Stimulated activated naive CD8-positive, alpha-beta T cell treated with anti-CD3 and anti-CD28 coated beads, Interleukin-15, Interleukin-2, amounts not matched to agents 100 U/mL and 50 U/mL, for 24 hours (primary cell): ENCODE measurements at regions not wholly inside any gene's neighbourhood (a gene's known extent, or its start where the extent isn't known, plus 50 kb on each side); places are given as distances from the start of the nearest gene placed in this dataset.
"Not testable (repeated sequence)": the region's sequence is repeated elsewhere in the genome, so short reads cannot be mapped to it uniquely, and the experiment has no call there.

Source experiments
- ATAC-seq: fragments of 150-1000 bp; cut with Tn5 transposase; one replicate; pipeline ENCODE4 v1.10.0; 2021
- DNase-seq: peaks from one replicate; pipeline ENCODE4 v3.0.0; 2021

DNA sequence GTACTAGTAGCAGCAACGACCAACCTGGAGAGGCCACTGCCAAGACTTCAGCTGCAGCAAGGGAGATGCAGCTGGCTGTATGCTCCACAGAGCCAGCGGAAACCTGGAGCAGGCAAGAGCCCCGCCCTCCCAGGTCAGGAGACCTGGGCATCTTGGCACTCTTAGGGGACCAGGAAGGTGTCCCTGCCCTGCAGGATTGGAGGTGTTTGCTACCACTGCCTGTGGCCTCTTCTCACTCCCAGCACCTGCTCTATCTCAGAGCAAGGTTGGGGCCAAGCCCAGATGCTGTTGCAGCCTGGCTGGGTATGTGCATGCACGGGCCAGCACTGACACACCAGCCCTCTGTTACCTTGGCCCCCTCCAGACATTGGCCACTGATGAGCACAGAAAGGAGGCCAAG, 1512.8 kb downstream of the REEP3 start:
- DNase-seq (no peak), ATAC-seq (no peak)

DNA sequence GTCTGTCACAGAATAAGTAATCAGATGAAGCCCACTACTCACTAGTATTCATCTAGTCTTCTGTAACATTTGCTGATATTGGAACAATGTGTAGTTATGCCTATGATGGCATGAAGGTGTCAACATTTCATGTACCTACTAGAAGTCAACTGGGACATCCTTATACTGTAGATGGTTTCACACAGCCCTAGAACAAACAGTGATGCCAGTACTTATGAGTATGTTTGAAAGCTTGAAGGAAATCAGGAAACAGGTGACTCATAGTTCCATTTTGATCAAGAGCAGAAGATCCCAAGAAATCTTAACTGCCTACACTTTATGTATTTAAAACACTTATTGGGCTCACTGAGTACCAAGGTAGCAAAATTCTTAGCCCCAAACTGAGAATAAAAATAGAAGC, 1519.6 kb downstream of the REEP3 start:
- DNase-seq (no peak), ATAC-seq (no peak)

DNA sequence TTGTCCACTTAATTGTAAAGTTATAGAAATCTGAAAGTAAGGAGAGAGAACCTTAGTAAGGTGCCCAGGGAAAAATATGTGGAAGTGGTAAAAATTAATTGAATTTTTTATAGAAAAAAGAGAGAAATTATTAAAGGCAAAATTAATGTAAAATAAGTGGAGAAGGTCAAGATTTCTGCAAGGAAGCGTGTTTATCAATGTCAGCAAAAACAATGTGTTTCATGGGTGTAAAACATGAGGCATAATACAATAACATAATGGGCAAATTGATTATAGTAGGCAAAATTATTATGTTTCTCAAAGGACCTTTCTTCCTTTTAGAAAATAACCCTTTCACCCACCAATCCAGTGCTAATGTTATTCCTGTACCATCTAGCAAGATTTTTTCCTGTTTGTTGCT, 1520.1 kb downstream of the REEP3 start:
- no peak for DNase-seq
- ATAC-seq, result no peak

DNA sequence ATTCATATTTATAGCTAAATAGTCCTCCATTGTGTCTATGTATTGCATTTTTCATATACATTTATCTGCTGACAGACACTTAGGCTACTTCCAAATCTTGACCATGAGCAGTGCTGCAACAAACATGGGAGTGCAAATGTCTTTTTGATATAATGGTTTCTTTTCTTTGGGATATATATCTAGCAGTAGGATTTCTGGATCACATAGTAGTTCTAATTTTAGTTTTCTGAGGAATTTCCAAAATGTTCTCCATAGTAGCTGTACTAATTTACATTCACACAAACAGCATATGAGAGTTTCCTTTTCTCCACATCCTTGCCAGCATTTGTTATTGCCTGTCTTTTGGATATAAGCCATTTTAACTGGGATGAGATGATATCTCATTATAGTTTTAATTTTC, 1521.3 kb downstream of the REEP3 start:
- no peak for DNase-seq
- ATAC-seq, result no peak

DNA sequence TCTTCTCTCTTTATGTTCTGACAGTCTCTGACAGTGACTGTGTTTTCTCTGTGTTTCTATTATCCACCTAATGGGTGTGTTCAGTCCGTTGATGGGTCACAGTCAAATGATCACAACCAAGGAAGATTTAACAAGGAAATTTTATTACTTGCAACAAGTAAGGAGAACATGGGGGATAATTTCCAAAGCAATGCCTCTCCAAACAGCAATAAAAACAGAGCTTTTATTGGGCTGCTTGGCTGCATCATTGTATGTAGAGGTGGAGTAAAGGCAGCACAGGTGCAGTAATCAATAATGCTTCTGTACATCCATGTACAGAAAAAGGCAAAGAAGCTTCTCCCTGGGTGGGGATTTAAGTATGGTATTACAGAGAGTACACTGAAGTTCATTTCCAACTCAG, 1525.6 kb downstream of the REEP3 start:
- no peak for DNase-seq

DNA sequence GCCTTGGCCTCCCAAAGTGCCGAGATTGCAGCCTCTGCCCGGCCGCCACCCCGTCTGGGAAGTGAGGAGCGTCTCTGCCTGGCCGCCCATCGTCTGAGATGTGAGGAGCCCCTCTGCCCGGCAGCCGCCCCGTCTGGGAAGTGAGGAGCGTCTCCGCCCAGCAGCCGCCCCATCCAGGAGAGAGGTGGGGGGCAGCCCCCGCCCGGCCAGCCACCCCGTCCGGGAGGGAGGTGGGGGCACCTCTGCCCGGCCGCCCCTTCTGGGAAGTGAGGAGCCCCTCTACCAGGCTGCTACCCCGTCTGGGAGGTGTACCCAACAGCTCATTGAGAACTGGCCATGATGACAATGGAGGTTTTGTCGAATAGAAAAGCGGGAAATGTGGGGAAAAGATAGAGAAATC, 1530.9 kb downstream of the REEP3 start:
- DNase-seq, ATAC-seq: not testable (repeated sequence)

More for the DNA sequence above, 1525.6 kb downstream of the REEP3 start:
- ATAC-seq, result no peak

DNA sequence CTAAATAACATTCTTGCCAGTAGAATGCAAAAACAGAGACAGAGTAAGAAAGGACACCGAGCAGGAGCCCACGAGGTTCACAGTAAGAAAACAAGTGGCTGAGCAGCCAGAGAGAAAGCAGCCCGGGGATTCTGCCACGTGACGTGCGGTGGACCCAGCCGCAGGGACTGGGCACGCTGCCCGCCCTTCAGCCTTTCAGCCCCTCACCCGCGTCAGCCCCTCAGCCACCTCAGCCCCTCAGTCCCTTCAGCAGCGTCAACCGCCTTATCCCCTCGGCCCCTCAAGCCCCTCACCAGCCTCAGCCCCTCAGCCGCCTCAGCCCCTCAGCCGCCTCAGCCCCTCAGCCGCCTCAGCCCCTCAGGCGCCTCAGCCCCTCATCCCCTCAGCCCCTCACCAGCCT, 1532.2 kb downstream of the REEP3 start:
- not testable (repeated sequence) for DNase-seq, ATAC-seq

DNA sequence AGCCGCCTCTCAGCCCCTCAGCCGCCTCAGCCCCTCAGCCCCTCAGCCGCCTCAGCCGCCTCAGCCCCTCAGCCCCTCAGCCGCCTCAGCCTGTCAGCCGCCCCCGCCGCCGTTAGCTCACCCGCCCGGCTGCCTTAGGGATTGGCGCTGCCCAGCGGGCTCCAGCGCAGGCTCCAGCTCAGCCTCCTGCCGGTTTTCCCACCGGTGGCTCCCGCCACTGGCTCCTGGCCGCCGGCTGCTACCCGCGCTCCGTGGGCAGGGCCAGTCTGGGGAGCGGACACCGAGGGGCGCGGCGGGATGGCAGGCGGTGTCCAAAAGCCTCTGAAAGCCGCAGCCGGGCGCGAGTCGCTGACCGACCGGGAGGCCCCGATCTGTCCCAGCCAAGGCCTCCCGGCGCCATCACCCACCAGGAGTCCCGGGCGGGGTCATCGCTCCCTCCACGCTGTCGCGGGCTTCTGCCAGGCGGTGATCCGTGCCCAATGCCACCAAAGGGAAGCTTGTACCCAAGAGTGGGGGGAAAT, 1532.7 kb downstream of the REEP3 start:
- ATAC-seq, result not testable (repeated sequence)

DNA sequence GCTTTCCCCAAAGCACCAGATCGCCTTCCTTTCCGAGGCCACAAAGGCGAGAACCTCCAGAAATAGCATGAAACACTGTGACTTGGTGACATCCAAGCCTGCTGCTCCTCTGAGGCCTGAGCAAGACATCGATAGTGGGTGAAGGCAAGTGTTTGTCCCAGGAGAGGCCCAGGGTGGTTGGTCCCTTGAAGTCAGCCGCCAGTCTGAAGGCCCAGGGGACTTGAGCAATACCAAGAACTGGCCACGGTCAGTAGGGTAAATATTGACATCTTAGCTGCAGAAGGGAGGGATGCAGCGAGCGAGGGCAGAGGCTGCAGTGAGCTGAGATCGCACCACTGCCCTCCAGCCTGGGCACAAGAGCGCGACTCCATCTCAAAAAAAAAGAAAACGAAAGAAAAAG, 1533.5 kb downstream of the REEP3 start:
- DNase-seq, ATAC-seq: not testable (repeated sequence)

More for the DNA sequence above, 1532.7 kb downstream of the REEP3 start:
- not testable (repeated sequence) for DNase-seq

DNA sequence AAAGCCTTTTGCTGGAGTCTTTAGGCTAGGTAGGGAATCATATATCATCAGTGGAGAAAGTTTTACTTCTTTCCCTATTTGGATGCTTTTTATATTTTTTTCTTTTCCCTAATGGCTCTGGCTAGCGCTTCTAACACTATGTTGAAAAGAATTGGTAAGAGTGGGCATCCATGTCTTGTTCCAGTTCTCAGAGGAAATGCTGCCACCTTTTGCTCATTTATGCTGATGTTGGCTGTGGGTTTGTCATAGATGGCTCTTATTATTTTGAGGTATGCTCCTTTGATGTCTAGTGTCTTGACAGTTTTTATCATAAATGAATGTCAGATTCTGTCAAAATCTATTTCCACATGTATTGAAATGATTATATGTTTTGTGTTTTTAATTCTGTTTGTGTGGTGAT, 1544.1 kb downstream of the REEP3 start:
- DNase-seq (no peak), ATAC-seq (no peak)

DNA sequence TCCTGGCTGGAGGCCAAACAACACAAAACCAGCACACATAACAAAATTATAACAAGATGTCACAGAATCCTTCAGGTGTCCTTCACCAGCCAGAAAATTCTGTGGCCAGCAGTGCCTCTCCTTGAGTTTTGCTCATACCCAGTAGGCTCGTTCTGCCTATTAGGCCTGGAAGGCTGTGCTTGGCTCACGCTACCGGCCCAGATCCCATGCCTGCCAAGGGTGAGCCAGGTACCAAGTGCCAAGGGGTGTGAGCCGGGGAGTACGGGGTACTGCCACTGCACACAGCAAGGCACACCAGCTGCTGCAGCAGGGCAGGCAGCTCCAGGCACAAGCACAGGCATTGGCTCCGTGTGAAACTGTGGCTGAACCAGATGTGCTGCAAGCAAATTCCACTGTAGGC, 1562.0 kb downstream of the REEP3 start:
- ATAC-seq (no peak), DNase-seq (no peak)

DNA sequence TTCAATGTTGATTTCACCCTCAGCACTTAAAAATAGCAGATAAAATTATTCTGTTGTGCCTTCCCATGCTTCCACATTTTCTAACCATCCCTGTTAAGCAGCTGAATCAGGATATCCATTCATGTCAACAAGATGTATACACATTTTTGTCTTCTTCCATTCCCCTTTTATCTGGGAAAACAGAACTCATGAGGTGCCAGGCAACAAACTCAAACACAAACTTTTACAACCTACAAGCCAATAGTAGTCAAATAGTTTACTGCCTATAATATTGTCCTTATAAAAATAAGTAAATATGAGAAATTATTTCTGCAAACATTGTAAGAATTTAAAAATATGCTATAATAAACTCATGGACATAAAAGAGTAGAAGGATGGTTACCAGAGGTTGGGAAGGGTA, 1569.8 kb downstream of the REEP3 start:
- DNase-seq, result no peak
- ATAC-seq, result no peak

DNA sequence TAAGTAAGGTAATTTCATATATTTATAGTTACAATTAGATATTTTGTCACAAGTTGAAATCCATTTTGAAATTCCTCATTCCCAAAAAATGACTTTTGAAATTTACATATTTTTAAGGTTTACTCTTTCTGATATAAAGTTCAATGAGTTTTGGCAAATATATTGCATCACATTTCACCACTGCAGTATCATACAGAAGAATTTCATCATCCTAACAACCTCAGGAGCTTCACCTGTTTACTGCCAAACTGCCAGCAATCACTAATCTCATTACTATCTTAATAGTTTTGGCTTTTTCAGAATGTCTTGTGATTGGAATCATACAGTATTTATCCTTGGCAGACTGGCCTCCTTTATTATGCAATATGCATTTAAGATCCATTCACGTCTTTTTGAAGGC, 1578.9 kb downstream of the REEP3 start:
- ATAC-seq (no peak), DNase-seq (no peak)

DNA sequence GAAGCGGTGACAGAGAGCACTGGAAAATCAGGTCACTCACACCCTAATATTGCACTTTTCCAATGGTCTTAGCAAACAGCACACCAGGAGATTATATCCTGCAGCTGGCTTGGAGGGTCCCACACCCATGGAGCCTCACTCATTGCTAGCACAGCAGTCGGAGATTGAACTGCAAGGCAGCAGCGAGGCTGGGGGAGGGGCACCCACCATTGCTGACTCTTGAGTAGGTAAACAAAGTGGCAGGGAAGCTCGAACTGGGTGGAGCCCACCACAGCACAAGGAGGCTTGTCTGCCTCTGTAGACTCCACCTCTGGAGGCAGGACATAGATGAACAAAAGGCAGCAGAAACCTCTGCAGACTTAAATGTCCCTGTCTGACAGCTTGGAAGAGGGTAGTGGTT, 1579.7 kb downstream of the REEP3 start:
- ATAC-seq, DNase-seq: not testable (repeated sequence)

DNA sequence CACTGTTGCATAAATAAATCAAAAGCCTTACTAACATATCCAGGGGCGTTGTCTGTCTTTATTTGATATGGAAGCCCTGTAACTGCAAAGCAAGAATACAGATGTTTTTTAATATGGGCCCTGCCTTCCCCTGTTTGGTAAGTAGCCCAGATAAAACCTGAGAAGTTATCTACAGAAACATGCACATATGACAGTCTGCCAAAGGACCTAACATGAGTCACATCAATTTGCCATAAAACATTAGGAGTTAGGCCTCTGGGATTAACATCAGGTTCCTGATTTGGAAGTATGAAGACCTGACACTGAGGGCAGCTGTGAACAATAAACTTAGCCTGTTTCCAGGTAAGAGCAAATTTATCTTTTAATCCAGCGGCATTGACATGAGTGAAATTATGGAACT, 1588.8 kb downstream of the REEP3 start:
- ATAC-seq, result no peak
- no peak for DNase-seq

DNA sequence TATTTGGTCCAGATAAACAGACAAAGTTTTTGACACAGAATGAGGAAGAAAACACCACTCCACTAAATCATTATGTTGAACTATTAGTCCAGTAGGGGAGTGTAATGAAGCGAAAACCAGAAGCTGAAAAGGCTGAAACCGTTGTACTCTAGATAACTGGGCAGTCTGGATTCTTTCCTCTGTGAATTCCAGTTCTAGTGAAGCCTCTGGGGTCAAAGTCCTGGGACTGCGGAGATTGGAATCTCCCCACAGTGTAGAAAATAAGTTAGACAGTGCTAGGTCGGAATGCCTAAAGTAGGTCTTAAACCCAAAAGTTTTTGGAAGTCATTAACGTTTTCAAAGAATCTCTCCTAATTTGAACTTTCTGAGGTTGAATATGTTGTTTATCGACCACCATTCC, 1589.9 kb downstream of the REEP3 start:
- not testable (repeated sequence) for ATAC-seq, DNase-seq

DNA sequence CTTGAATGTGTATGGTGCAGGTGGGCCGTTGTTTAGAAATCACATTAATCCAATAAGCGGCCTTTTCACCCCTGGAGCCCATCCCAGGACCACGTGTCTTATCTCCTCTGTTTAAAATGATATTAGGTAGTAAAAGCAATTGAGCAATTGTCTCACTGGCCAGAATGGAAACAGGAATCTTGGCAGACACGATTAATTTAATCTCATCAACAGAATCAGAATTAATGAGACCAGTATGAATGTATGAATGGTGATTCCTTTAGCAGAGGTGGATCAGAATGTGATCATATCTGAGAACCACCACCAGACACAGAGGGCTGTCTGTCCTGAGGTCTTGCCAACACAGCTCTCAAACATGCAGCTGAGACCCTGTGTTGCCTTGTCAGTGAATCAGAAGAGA, 1591.4 kb downstream of the REEP3 start:
- ATAC-seq (no peak), DNase-seq (no peak)

DNA sequence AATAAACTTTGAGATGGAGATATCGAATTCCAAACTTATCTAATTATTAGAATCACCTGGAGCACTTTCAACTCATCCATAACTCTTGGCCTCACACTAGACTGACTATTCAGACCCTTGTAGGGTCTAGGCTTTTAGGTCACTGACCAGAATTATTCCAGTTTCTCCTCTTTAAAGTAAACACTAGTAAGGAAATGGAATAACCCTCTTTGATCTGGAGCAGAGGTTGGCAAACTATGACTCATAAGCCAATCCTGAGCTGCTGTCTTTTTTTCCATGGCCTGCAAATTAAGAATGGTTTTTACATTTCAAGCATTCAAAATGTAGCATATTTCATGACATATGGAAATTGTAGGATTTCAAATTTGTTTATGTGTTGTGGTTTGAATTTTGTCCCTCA, 1601.9 kb downstream of the REEP3 start:
- ATAC-seq (no peak), DNase-seq (no peak)

DNA sequence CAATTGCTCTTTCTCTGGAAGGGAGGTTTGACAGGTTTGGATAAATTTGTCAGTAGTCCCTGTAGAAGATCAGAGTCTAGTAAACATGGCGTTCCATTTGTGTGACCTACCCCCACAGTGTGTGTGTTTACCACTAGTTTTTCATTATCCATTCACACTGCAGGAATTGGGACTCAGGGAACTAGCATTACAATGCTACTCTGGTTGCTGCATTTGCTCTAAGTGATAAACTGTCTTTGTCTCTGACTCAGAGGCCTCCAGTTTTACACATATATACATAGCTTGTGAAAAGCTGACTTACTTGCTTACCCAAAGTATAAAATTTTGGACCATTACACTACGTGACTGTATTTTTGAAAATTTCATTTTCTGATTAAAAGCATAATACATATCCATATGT, 1604.0 kb downstream of the REEP3 start:
- no peak for ATAC-seq
- DNase-seq, result no peak

DNA sequence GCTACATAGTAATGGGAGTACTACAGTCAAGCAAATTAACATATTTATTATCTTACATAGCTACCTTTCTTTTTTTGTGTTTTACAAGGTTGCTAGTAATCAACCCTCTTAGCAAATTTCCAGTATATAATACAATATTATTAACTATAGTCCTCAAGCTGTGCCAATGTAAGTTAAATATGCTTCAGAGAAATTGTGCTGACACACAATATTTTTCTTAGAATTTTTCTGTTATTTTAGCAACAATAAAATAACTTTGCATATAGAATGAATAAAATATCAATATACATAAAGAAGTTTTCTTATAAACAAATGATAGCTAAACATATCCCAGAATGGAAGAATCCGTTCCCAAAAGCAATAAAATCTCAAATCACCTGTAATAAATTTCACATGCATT, 1605.1 kb downstream of the REEP3 start:
- DNase-seq (no peak), ATAC-seq (no peak)

DNA sequence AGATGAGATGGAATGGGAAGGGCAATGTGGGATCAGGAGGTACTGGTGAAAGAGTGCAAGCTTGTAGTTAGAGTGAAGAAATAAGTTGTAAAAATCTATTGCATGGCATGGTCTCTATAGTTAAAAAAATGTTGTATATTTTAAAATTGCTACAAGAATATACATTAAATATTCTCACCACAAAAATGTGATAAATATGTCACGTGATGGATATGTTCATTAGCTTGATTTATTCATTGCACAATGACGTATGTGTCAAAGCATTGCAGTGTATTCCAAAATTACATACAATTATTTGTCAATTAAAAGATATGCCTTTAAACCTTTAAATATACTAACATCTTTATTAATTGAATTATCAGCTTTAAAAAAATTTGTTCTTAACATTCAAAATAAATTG, 1607.1 kb downstream of the REEP3 start:
- ATAC-seq (no peak), DNase-seq (no peak)

DNA sequence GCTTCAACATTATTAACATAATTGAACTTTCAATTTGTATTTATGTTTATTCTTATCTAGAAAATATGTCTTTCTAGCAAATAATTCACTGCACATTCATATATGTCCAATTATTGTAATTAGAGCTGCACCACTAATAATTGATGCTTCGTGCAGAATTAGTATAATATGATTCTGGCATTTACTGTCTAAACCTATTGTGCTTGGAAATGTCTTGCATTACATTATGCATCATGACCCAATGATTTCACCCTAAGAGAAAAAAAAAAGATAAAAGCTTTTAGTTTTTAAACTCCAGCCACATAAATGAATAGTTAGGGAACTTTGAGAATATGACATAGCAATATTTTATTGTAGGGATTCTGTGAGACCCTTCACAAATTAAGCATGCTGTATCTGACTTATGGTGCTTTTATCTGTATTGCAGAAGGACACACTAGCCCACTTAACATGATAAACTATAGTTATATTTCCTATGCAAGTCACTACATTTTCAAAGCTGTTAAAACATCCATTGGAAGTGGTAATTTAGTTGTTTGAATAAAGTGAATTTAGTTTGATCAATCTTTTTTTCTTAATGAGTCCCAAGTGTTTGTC, 1609.1 kb downstream of the REEP3 start:
- ATAC-seq (no peak), DNase-seq (no peak)

DNA sequence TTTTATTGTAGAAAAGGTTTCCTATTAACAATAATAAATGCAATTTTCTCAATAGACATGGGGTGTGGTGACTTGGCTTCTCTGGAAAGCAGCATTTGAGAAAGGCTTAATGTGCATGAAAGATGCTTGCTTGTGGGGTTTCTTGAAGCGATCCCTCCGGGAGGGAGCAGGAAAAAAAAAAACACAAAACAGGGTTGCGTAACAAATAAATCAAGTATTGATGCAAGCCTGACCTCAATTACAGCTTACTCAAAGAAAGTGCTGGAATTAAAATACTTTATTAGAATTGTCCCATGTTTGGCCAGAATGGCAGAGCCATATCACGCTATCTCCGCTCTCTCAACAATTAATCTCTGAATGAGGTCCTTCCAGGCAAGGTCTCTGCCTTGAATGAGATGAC, 1612.5 kb downstream of the REEP3 start:
- DNase-seq (no peak), ATAC-seq (no peak)

DNA sequence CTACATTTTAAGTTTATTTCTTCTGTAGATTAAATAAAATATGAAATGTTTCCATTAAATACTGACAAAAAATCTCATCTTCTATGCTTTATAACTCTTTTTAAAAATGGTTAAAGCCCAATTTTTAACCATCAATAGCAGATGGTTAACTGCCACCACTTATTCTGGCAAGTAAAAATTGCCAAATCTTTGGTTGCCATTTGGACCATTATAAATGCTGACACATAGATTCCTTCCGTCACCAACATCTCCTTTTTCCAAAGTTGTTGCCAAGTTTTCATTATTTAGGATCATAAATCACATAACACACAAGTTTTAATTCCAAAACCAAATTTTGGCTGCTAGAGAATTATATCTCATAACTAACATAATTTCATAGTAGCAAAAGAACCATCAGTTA, 1614.3 kb downstream of the REEP3 start:
- no peak for DNase-seq
- ATAC-seq, result no peak
